H9 (cell line): ENCODE measurements at regions not wholly inside any gene's neighbourhood (a gene's known extent, or its start where the extent isn't known, plus 50 kb on each side); places are given as distances from the start of the nearest gene placed in this dataset.

Experiments
- DNase-seq: peaks from one replicate; pipeline ENCODE4 v3.0.0-alpha.2; 2017
- H2AFZ ChIP-seq: one replicate; pipeline ENCODE4 v1.6.1; 2013; ENCODE audit warnings: mild to moderate bottlenecking, low read length, control low read depth, moderate library complexity
- H2AK5ac ChIP-seq: 2 replicates; pipeline ENCODE4 v1.6.1; 2013; ENCODE audit warnings: low read length, control low read depth, mixed read lengths; ENCODE audit not compliant: insufficient read length
- H2BK120ac ChIP-seq: one replicate; pipeline ENCODE4 v1.6.1; 2013; ENCODE audit warnings: low read depth, mild to moderate bottlenecking, low read length, control low read depth, inconsistent platforms; ENCODE audit not compliant: poor library complexity, severe bottlenecking
- H2BK12ac ChIP-seq: 2 replicates; pipeline ENCODE4 v1.6.1; 2013; ENCODE audit warnings: low read length, control low read depth, mixed read lengths, low read depth; ENCODE audit not compliant: insufficient read length
- H2BK15ac ChIP-seq: 2 replicates; pipeline ENCODE4 v1.6.1; 2013; ENCODE audit warnings: low read depth, low read length, control low read depth
- H2BK20ac ChIP-seq: one replicate; pipeline ENCODE4 v1.6.1; 2013; ENCODE audit warnings: low read depth, mild to moderate bottlenecking, low read length, control low read depth, inconsistent platforms; ENCODE audit not compliant: poor library complexity, severe bottlenecking
- H2BK5ac ChIP-seq: 2 replicates; pipeline ENCODE4 v1.6.1; 2013; ENCODE audit warnings: low read length, control low read depth, mixed read lengths; ENCODE audit not compliant: insufficient read length
- H3K14ac ChIP-seq: 2 replicates; pipeline ENCODE4 v1.6.1; 2013; ENCODE audit warnings: low read length, control low read depth; ENCODE audit not compliant: insufficient read depth
- H3K18ac ChIP-seq: 2 replicates; pipeline ENCODE4 v1.6.1; 2013; ENCODE audit warnings: low read depth, mild to moderate bottlenecking, mixed read lengths, low read length, control low read depth; ENCODE audit not compliant: insufficient read length
- H3K23ac ChIP-seq: 2 replicates; pipeline ENCODE4 v1.6.1; 2013; ENCODE audit warnings: low read length, control low read depth, mixed read lengths, low read depth; ENCODE audit not compliant: insufficient read length
- H3K23me2 ChIP-seq: 2 replicates; pipeline ENCODE4 v1.6.1; 2013; ENCODE audit warnings: low read depth, mild to moderate bottlenecking, mixed read lengths, low read length, control low read depth; ENCODE audit not compliant: insufficient read length, poor library complexity, severe bottlenecking
- H3K27ac ChIP-seq: 2 replicates; pipeline ENCODE4 v1.5.1; 2013; ENCODE audit warnings: low read length, control low read depth, mixed read lengths, low read depth; ENCODE audit not compliant: insufficient read length
- H3K27me3 ChIP-seq: 2 replicates; pipeline ENCODE4 v1.6.1; 2013; ENCODE audit warnings: low read length, control low read depth, inconsistent platforms; ENCODE audit not compliant: insufficient read depth
- H3K4ac ChIP-seq: 2 replicates; pipeline ENCODE4 v1.6.1; 2013; ENCODE audit warnings: low read depth, mild to moderate bottlenecking, control low read depth, inconsistent platforms, low read length, moderate library complexity
- H3K4me1 ChIP-seq: 2 replicates; pipeline ENCODE4 v1.6.1; 2013; ENCODE audit warnings: low read length, control low read depth, inconsistent platforms; ENCODE audit not compliant: insufficient read depth
- H3K4me2 ChIP-seq: 2 replicates; pipeline ENCODE4 v1.6.1; 2013; ENCODE audit warnings: low read length, control low read depth, mixed read lengths; ENCODE audit not compliant: insufficient read length, insufficient read depth
- H3K56ac ChIP-seq: 2 replicates; pipeline ENCODE4 v1.6.1; 2013; ENCODE audit warnings: low read depth, mild to moderate bottlenecking, mixed read lengths, low read length, control low read depth; ENCODE audit not compliant: insufficient read length
- H3K79me1 ChIP-seq: 2 replicates; pipeline ENCODE4 v1.6.1; 2013; ENCODE audit warnings: low read depth, mild to moderate bottlenecking, moderate library complexity, low read length, control low read depth, inconsistent platforms; ENCODE audit not compliant: insufficient read depth, poor library complexity, severe bottlenecking
- H3K79me2 ChIP-seq: 2 replicates; pipeline ENCODE4 v1.6.1; 2013; ENCODE audit warnings: low read length, control low read depth, inconsistent platforms; ENCODE audit not compliant: insufficient read depth
- H3K9ac ChIP-seq: 2 replicates; pipeline ENCODE4 v1.6.1; 2013; ENCODE audit warnings: low read length, control low read depth, mixed read lengths; ENCODE audit not compliant: insufficient read length; ENCODE audit errors: extremely low read depth
- H3K9me3 ChIP-seq: one replicate; pipeline ENCODE4 v1.6.1; 2013; ENCODE audit warnings: low read depth, low read length, inconsistent platforms; ENCODE audit not compliant: control insufficient read depth
- H3T11ph ChIP-seq: one replicate; pipeline ENCODE4 v1.6.1; 2013; ENCODE audit warnings: mild to moderate bottlenecking, low read length, control low read depth, inconsistent platforms
- H4K20me1 ChIP-seq: one replicate; pipeline ENCODE4 v1.6.1; 2013; ENCODE audit not compliant: control insufficient read depth, insufficient read length, insufficient read depth
- H4K5ac ChIP-seq: 2 replicates; pipeline ENCODE4 v1.6.1; 2013; ENCODE audit warnings: low read depth, mild to moderate bottlenecking, mixed read lengths, low read length, control low read depth; ENCODE audit not compliant: insufficient read length
- H4K8ac ChIP-seq: replicated peaks from 2 replicates; pipeline ENCODE4 v1.6.1; 2013; ENCODE audit warnings: low read length, control low read depth, mixed read lengths, low read depth; ENCODE audit not compliant: insufficient read length
- H4K91ac ChIP-seq: 2 replicates; pipeline ENCODE4 v1.6.1; 2013; ENCODE audit warnings: low read depth, mild to moderate bottlenecking, moderate library complexity, mixed read lengths, low read length, control low read depth; ENCODE audit not compliant: insufficient read length
- H3K27ac Mint-ChIP-seq, 3 experiments: 2 replicates in 2 of 3; 3 replicates in 1 of 3; pipeline ENCODE4 v1.8.0; 2020 to 2021; ENCODE audit warnings: mixed read lengths in 3 of 3, mild to moderate bottlenecking in 1 of 3, moderate library complexity in 1 of 3
- H3K27me3 Mint-ChIP-seq: 2 replicates; pipeline ENCODE4 v1.8.0; 2021; ENCODE audit warnings: low read depth, mild to moderate bottlenecking, moderate library complexity, mixed read lengths
- H3K36me3 Mint-ChIP-seq, 3 experiments: 2 replicates in 2 of 3; 3 replicates in 1 of 3; pipeline ENCODE4 v1.8.0; 2020 to 2021; ENCODE audit warnings: low read depth in 3 of 3, mixed read lengths in 3 of 3; ENCODE audit not compliant: insufficient read depth in 1 of 3
- H3K4me1 Mint-ChIP-seq, 2 experiments: 2 replicates each; pipeline ENCODE4 v1.8.0; 2020; ENCODE audit warnings: mixed read lengths in 2 of 2
- H3K4me3 Mint-ChIP-seq, 2 experiments: 2 replicates in 1 of 2; 3 replicates in 1 of 2; pipeline ENCODE4 v1.8.0; 2020 to 2021; ENCODE audit warnings: mild to moderate bottlenecking in 2 of 2, mixed read lengths in 2 of 2, moderate library complexity in 1 of 2
- H3K9me3 Mint-ChIP-seq, 2 experiments: 2 replicates in 1 of 2; 3 replicates in 1 of 2; pipeline ENCODE4 v1.8.0; 2020; ENCODE audit warnings: mild to moderate bottlenecking in 2 of 2, mixed read lengths in 2 of 2, moderate library complexity in 1 of 2
- WGBS: extraction: QIAGEN DNeasy Blood & Tissue Kit; methylation state at CpG from one replicate; pipeline ENCODE4 v1.1.7; 2013; ENCODE audit warnings: missing lambda C conversion rate, low lambda C conversion rate, mixed read lengths; ENCODE audit not compliant: insufficient read length; ENCODE audit errors: extremely low coverage; 5-methylcytosine and 5-hydroxymethylcytosine counted together
- TF ChIP-seq, protein P1 (sequence below): fragments of 200-600 bp; sonication (generic); conservative IDR thresholded peaks from 3 replicates; pipeline ENCODE4 v1.8.0; 2021; ENCODE audit warnings: antibody characterized with exemption, mild to moderate bottlenecking

DNA sequence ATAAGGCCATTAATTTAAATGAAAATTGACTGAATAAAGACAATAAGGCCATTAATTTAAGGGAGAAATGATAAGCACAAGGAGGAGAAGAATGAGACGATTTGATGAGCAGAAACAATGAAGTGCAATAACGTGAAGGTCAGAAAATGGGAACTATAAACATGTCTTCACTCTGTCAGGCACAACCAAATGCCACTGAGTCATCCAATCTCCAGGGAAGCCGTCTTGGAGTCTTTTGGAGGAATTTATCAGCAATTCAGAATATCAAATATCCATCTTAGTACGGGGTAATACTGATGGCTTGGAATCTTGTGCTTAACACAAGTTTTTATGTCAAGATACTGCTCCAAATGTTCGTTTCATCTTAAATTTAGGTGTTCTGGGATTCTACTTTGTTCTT is 159.9 kb downstream of the CAPZA3 start:
- H4K5ac ChIP-seq: no peak overlapping the region
- TF ChIP-seq, protein P1, sequence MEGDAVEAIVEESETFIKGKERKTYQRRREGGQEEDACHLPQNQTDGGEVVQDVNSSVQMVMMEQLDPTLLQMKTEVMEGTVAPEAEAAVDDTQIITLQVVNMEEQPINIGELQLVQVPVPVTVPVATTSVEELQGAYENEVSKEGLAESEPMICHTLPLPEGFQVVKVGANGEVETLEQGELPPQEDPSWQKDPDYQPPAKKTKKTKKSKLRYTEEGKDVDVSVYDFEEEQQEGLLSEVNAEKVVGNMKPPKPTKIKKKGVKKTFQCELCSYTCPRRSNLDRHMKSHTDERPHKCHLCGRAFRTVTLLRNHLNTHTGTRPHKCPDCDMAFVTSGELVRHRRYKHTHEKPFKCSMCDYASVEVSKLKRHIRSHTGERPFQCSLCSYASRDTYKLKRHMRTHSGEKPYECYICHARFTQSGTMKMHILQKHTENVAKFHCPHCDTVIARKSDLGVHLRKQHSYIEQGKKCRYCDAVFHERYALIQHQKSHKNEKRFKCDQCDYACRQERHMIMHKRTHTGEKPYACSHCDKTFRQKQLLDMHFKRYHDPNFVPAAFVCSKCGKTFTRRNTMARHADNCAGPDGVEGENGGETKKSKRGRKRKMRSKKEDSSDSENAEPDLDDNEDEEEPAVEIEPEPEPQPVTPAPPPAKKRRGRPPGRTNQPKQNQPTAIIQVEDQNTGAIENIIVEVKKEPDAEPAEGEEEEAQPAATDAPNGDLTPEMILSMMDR: no peak
- no peaks in the 10 kb centered on the region; the same call in 1 of the 2 replicates for H3K27me3 Mint-ChIP-seq
- no peak for DNase-seq
- no peak overlapping the region for H3K27ac Mint-ChIP-seq
- H3K4me1 ChIP-seq: no peaks in the 10 kb centered on the region; the same call in 1 of the 2 replicates
- H3K9ac ChIP-seq: no peak overlapping the region
- peaks cover 4 to 23% (median 5%) of the 10 kb centered on the region in 3 experiments; a peak in 6 of 7 replicates for H3K36me3 Mint-ChIP-seq
- no peak overlapping the region for H3K18ac ChIP-seq
- peaks cover 7 to 10% of the 10 kb centered on the region in 2 experiments; a peak in 4 of 5 replicates for H3K9me3 Mint-ChIP-seq
- no peaks in the 10 kb centered on the region for H3K23me2 ChIP-seq
- no peak overlapping the region for H3K14ac ChIP-seq
- no peak overlapping the region for H3T11ph ChIP-seq
- H2BK5ac ChIP-seq: no peak overlapping the region
- no peak overlapping the region for H4K91ac ChIP-seq
- H3K4ac ChIP-seq: no peak overlapping the region
- H3K4me1 Mint-ChIP-seq: peaks cover 38% of the 10 kb centered on the region in 2 experiments
- WGBS: no CpG with 5 or more reads among the region's 5 CpGs
- H3K27ac ChIP-seq: no peak overlapping the region
- no peaks in the 10 kb centered on the region for H3K79me2 ChIP-seq
- no peak overlapping the region for H3K23ac ChIP-seq
- H2AFZ ChIP-seq: no peak overlapping the region
- H4K20me1 ChIP-seq: no peaks in the 10 kb centered on the region
- no peak overlapping the region for H3K4me2 ChIP-seq
- no peak overlapping the region for H2BK20ac ChIP-seq
- H2BK15ac ChIP-seq: no peak overlapping the region
- no peak overlapping the region for H2BK12ac ChIP-seq
- no peak overlapping the region for H3K4me3 Mint-ChIP-seq
- no peak overlapping the region for H4K8ac ChIP-seq
- H3K56ac ChIP-seq: no peak overlapping the region
- no peaks in the 10 kb centered on the region for H3K79me1 ChIP-seq
- H2AK5ac ChIP-seq: no peak overlapping the region
- no peak overlapping the region for H2BK120ac ChIP-seq
- H3K9me3 ChIP-seq: no peaks in the 10 kb centered on the region
- H3K27me3 ChIP-seq: no peaks in the 10 kb centered on the region
